HEK293 (cell line): ENCODE measurements at regions not wholly inside any gene's neighbourhood (a gene's known extent, or its start where the extent isn't known, plus 50 kb on each side); places are given as distances from the start of the nearest gene placed in this dataset.
"Not testable (repeated sequence)": the region's sequence is repeated elsewhere in the genome, so short reads cannot be mapped to it uniquely, and the experiment has no call there.

Experiments
- CTCF ChIA-PET: fragments of 350-600 bp; formaldehyde crosslinking; extraction: SDS; loops from one replicate; lab custom pipeline; 2021; ENCODE audit warnings: antibody characterized with exemption; lab: Yijun Ruan, JAX
- POLR2A ChIA-PET: fragments of 300-600 bp; formaldehyde crosslinking; extraction: SDS; loops from one replicate; lab custom pipeline; 2020; ENCODE audit warnings: antibody characterized with exemption, inconsistent platforms; lab: Yijun Ruan, JAX
- H3K27ac ChIP-seq: fragments of 200-500 bp; sonication (Bioruptor generic); 2 replicates; pipeline ENCODE4 v1.5.1; 2014; ENCODE audit warnings: low read depth, low read length, control low read depth, inconsistent platforms; ENCODE audit errors: extremely low read depth
- H3K36me3 ChIP-seq, 2 experiments: fragments of 200-500 bp in 1 of 2; sonication (Bioruptor generic) in 1 of 2; 1 replicate in 1 of 2; 2 replicates in 1 of 2; pipeline ENCODE4 v1.5.1; 2014 to 2017; ENCODE audit warnings: inconsistent platforms in 2 of 2, low read length in 2 of 2; ENCODE audit not compliant: control insufficient read depth in 2 of 2, insufficient read depth in 1 of 2
- H3K4me1 ChIP-seq: fragments of 200-500 bp; sonication (Bioruptor generic); 2 replicates; pipeline ENCODE4 v1.5.1; 2014; ENCODE audit warnings: mild to moderate bottlenecking, low read length, inconsistent platforms; ENCODE audit not compliant: control insufficient read depth, insufficient read depth
- H3K4me3 ChIP-seq: 2 replicates; pipeline ENCODE4 v1.5.1; 2011; ENCODE audit warnings: low read depth, mild to moderate bottlenecking, control low read depth, low read length, moderate library complexity
- H3K9me3 ChIP-seq: fragments of 200-500 bp; sonication (Bioruptor generic); 2 replicates; pipeline ENCODE4 v1.5.1; 2014; ENCODE audit warnings: low read depth, low read length, inconsistent platforms; ENCODE audit not compliant: control insufficient read depth, insufficient read depth
- EGR2 ChIP-seq: fragments of 450-650 bp; formaldehyde crosslinking; IDR thresholded peaks from 2 replicates; pipeline ENCODE4 v1.5.1; 2016; ENCODE audit warnings: low read depth, missing biosample characterization, missing genetic modification characterization
- HOXC10 ChIP-seq: sonication (generic); formaldehyde crosslinking; IDR thresholded peaks from 2 replicates; pipeline ENCODE4 v1.8.1; 2023; ENCODE audit warnings: mild to moderate bottlenecking, missing genetic modification reagents
- REPIN1 ChIP-seq: fragments of 450-650 bp; formaldehyde crosslinking; IDR thresholded peaks from 2 replicates; pipeline ENCODE4 v1.5.1; 2017; ENCODE audit warnings: missing biosample characterization, missing genetic modification characterization, low read depth
- SETDB1 ChIP-seq: IDR thresholded peaks from one replicate; pipeline ENCODE4 v1.6.1; 2017; ENCODE audit warnings: mild to moderate bottlenecking, low read length, moderate library complexity, mixed read lengths; ENCODE audit not compliant: insufficient read length
- SP7 ChIP-seq: fragments of 450-650 bp; formaldehyde crosslinking; IDR thresholded peaks from 2 replicates; pipeline ENCODE4 v1.5.1; 2016; ENCODE audit warnings: missing biosample characterization, missing genetic modification characterization
- TRIM28 ChIP-seq: IDR thresholded peaks from 2 replicates; pipeline ENCODE4 v1.6.1; 2011; ENCODE audit warnings: low read length, control low read depth, borderline replicate concordance
- ZNF112 ChIP-seq: fragments of 450-650 bp; formaldehyde crosslinking; IDR thresholded peaks from 2 replicates; pipeline ENCODE4 v1.5.0; 2017; ENCODE audit warnings: missing biosample characterization, missing genetic modification characterization
- ZNF169 ChIP-seq: fragments of 450-650 bp; formaldehyde crosslinking; IDR thresholded peaks from 2 replicates; pipeline ENCODE4 v1.5.1; 2016; ENCODE audit warnings: missing biosample characterization, missing genetic modification characterization
- ZNF223 ChIP-seq: fragments of 450-650 bp; formaldehyde crosslinking; IDR thresholded peaks from 2 replicates; pipeline ENCODE4 v1.5.1; 2016; ENCODE audit warnings: missing biosample characterization, missing genetic modification characterization
- ZNF248 ChIP-seq: fragments of 450-650 bp; formaldehyde crosslinking; IDR thresholded peaks from 2 replicates; pipeline ENCODE4 v1.5.1; 2017; ENCODE audit warnings: missing biosample characterization, missing genetic modification characterization
- ZNF350 ChIP-seq: fragments of 450-650 bp; formaldehyde crosslinking; IDR thresholded peaks from 2 replicates; pipeline ENCODE4 v1.5.0; 2017; ENCODE audit warnings: missing biosample characterization, mild to moderate bottlenecking, missing genetic modification characterization
- ZNF366 ChIP-seq: fragments of 450-650 bp; formaldehyde crosslinking; conservative IDR thresholded peaks from 2 replicates; pipeline ENCODE4 v1.5.1; 2016; ENCODE audit warnings: missing biosample characterization, missing genetic modification characterization
- ZNF37A ChIP-seq: fragments of 450-650 bp; IDR thresholded peaks from 2 replicates; pipeline ENCODE4 v1.5.1; 2018; ENCODE audit warnings: missing biosample characterization, missing genetic modification characterization
- ZNF404 ChIP-seq: fragments of 450-650 bp; formaldehyde crosslinking; IDR thresholded peaks from 2 replicates; pipeline ENCODE4 v1.5.1; 2017; ENCODE audit warnings: missing biosample characterization, missing genetic modification characterization
- ZNF501 ChIP-seq: fragments of 450-650 bp; formaldehyde crosslinking; IDR thresholded peaks from 2 replicates; pipeline ENCODE4 v1.5.1; 2016; ENCODE audit warnings: missing biosample characterization, missing genetic modification characterization
- ZNF529 ChIP-seq: fragments of 450-650 bp; formaldehyde crosslinking; IDR thresholded peaks from 2 replicates; pipeline ENCODE4 v1.5.1; 2017; ENCODE audit warnings: missing genetic modification characterization, missing biosample characterization; ENCODE audit not compliant: insufficient replicate concordance
- ZNF585B ChIP-seq: fragments of 450-650 bp; formaldehyde crosslinking; IDR thresholded peaks from 2 replicates; pipeline ENCODE4 v1.5.1; 2016; ENCODE audit warnings: missing biosample characterization, missing genetic modification characterization
- ZNF623 ChIP-seq: fragments of 450-650 bp; formaldehyde crosslinking; IDR thresholded peaks from 2 replicates; pipeline ENCODE4 v1.5.1; 2016; ENCODE audit warnings: missing biosample characterization, missing genetic modification characterization
- ZNF624 ChIP-seq: fragments of 450-650 bp; formaldehyde crosslinking; IDR thresholded peaks from 2 replicates; pipeline ENCODE4 v1.5.1; 2017; ENCODE audit warnings: missing biosample characterization, missing genetic modification characterization
- ZNF747 ChIP-seq: fragments of 450-650 bp; formaldehyde crosslinking; IDR thresholded peaks from 2 replicates; pipeline ENCODE4 v1.5.1; 2016; ENCODE audit warnings: missing biosample characterization, missing genetic modification characterization
- TF ChIP-seq, protein P1 (sequence below): fragments of 450-650 bp; formaldehyde crosslinking; IDR thresholded peaks from 2 replicates; pipeline ENCODE4 v1.5.1; 2016; ENCODE audit warnings: missing biosample characterization, missing genetic modification characterization
- TF ChIP-seq, protein P2 (sequence below): fragments of 450-650 bp; formaldehyde crosslinking; IDR thresholded peaks from 2 replicates; pipeline ENCODE4 v1.5.1; 2016; ENCODE audit warnings: missing biosample characterization, missing genetic modification characterization

DNA sequence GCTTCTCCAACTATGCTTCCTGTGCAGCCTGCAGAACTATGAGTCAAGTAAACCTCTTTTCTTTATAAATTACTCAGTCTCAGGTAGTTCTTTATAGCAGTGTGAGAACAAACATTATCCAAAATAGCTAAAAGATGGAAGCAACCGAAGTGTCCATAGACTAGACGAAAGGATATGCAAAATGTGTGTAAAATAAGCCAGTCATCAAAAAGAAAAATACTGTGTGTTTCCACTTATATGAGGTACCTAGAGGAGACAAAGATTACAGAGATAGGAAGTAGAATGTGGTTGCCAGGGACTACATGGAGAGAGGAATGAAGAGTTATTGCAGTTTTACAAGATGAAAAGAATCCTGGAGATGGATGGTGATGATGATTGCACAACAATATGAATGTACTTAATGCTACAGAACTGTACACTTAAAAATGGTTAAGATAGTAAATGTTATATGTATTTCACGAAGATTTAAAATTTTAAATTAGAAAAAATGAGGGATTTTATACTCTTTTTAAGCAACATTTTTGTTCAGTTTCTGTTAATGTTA, 99.3 kb upstream of the FN1 start:
- CTCF ChIA-PET, result no interaction called here
- POLR2A ChIA-PET, result no interaction called here
- TF ChIP-seq TRIM28 (0 out of 2 replicates have a peak, but pooled peaks have one; percentile 31), ZNF248 (tag by site-specific recombination) (no peak)
- TF ChIP-seq, protein P1, sequence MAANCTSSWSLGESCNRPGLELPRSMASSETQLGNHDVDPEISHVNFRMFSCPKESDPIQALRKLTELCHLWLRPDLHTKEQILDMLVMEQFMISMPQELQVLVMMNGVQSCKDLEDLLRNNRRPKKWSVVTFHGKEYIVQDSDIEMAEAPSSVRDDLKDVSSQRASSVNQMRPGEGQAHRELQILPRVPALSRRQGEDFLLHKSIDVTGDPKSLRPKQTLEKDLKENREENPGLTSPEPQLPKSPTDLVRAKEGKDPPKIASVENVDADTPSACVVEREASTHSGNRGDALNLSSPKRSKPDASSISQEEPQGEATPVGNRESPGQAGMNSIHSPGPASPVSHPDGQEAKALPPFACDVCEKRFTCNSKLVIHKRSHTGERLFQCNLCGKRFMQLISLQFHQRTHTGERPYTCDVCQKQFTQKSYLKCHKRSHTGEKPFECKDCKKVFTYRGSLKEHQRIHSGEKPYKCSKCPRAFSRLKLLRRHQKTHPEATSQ (tag by site-specific recombination), result no peak
- no peaks in the 10 kb centered on the region for H3K4me1 ChIP-seq
- no peak overlapping the region for H3K27ac ChIP-seq
- no peaks in the 10 kb centered on the region for H3K36me3 ChIP-seq
- H3K9me3 ChIP-seq, result no peaks in the 10 kb centered on the region
- H3K4me3 ChIP-seq, result no peak overlapping the region

DNA sequence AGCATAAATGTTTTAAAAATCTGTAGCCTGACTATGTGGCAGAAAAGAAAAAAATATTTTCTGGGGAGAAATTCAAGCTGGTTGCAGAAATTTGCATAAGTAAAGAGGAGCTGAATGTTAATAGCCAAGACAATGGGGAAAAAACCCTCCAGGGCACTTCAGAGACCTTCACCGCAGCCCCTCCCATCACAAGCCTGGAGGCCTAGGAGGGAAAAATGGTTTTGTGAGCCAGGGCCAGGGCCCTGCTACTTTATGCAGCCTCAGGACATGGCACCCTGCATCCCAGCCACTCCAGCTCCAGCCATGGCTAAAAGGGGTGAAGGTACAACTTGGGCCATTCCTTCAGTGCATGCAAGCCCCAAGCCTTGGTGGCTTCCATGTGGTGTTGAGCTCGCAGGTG, 97.8 kb upstream of the FN1 start:
- not testable (repeated sequence) for H3K4me1 ChIP-seq
- TF ChIP-seq ZNF585B (tag by site-specific recombination) (peak; percentile 72), SETDB1 (peak; percentile 67)
- TF ChIP-seq, all 188 proteins: peak for 2; not testable (repeated sequence) for 186
- H3K9me3 ChIP-seq, POLR2A ChIA-PET, CTCF ChIA-PET, H3K27ac ChIP-seq, H3K4me3 ChIP-seq, H3K36me3 ChIP-seq: not testable (repeated sequence)

DNA sequence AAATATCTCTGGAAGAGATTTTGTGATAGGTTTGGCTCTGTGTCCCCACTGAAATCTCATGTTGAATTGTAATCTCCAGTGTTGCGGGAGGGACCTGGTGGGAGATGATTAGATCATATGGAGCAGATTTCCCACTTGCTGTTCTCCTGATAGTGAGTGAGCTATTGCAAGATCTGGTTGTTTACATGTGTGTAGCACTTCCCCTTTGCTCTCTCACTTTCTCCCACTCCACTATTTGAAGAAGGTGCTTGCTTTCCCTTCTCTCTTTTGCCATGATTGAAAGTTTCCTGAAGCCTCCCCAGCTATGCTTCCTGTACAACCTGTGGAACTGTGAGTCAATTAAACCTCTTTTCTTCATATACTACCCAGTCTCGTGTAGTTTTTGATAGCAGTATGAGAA, 97.0 kb upstream of the FN1 start:
- POLR2A ChIA-PET, result no interaction called here
- H3K4me1 ChIP-seq, result no peaks in the 10 kb centered on the region
- no peaks in the 10 kb centered on the region for H3K9me3 ChIP-seq
- H3K36me3 ChIP-seq, result no peaks in the 10 kb centered on the region
- TF ChIP-seq ZNF366 (tag by site-specific recombination), result no peak
- TF ChIP-seq ZNF169 (tag by site-specific recombination), result no peak
- TF ChIP-seq SP7 (tag by site-specific recombination), result no peak
- TF ChIP-seq ZNF350, result no peak
- TF ChIP-seq EGR2 (tag by site-specific recombination), result no peak
- TF ChIP-seq ZNF404 (tag by site-specific recombination), result no peak
- no peak for TF ChIP-seq ZNF624 (tag by site-specific recombination)
- H3K4me3 ChIP-seq, result no peak overlapping the region
- no peak overlapping the region for H3K27ac ChIP-seq
- CTCF ChIA-PET, result no interaction called here

DNA sequence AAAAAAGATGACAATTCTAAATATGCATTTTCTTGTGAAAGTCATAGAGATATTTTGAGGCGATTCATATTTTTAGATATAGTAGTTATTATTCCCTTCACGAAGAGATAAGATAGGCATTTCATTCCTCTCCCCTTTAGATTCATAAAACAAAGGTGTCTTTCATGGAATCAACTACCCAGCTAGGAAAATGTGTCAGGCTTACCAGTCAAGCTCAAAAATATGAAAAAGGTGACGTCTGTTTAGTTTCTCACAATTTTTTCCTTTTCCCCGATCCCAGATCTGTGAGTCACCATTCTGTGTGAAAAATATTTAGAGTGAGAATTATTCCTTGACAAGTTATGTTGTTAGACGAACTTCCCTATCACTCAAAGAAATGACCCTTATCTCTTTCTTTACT, 95.4 kb upstream of the FN1 start:
- Histone ChIP-seq H3K9me3 (no peaks in the 10 kb centered on the region), H3K36me3 (no peaks in the 10 kb centered on the region), H3K4me1 (no peaks in the 10 kb centered on the region), H3K4me3 (no peak overlapping the region), H3K27ac (no peak overlapping the region)
- POLR2A ChIA-PET, result no interaction called here
- CTCF ChIA-PET, result no interaction called here
- TF ChIP-seq, protein P2, sequence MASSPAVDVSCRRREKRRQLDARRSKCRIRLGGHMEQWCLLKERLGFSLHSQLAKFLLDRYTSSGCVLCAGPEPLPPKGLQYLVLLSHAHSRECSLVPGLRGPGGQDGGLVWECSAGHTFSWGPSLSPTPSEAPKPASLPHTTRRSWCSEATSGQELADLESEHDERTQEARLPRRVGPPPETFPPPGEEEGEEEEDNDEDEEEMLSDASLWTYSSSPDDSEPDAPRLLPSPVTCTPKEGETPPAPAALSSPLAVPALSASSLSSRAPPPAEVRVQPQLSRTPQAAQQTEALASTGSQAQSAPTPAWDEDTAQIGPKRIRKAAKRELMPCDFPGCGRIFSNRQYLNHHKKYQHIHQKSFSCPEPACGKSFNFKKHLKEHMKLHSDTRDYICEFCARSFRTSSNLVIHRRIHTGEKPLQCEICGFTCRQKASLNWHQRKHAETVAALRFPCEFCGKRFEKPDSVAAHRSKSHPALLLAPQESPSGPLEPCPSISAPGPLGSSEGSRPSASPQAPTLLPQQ, result no peak
- TF ChIP-seq ZNF747 (tag by site-specific recombination), result no peak
- no peak for TF ChIP-seq ZNF112 (tag by site-specific recombination)
- TF ChIP-seq ZNF623, result no peak
- TF ChIP-seq ZNF248 (tag by site-specific recombination), result no peak
- no peak for TF ChIP-seq ZNF37A
- no peak for TF ChIP-seq HOXC10
- TF ChIP-seq ZNF529, result no peak
- TF ChIP-seq ZNF223 (tag by site-specific recombination), result no peak
- TF ChIP-seq ZNF501, result no peak
- TF ChIP-seq REPIN1 (tag by site-specific recombination), result no peak
